NCI-H510A (cell line): ENCODE measurements at regions not wholly inside any gene's neighbourhood (a gene's known extent, or its start where the extent isn't known, plus 50 kb on each side); places are given as distances from the start of the nearest gene placed in this dataset.

ENCODE experiments used
- DNase-seq: peaks from one replicate; lab custom pipeline; 2025; lab: John Stamatoyannopoulos, UW

DNA sequence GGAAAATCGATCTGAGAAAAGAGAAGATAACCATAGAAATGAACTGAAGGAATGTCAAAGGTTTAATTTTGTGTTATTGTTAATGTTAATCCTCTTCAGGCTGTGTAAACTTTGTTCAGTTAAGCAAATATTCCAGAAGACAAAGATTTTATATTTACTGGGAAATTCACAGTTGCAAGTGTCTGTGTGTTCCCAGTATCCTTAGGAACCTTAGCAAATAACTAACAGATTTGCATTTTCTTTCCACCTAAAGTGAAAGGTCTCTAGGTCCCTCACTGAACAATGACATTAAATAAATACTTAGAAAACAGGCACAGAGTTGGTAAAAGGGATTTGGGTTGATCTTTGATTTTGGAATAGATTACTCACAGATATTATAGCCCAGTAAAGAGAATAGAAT lies 324.7 kb downstream of the C4orf33 start:
- no peak for DNase-seq

DNA sequence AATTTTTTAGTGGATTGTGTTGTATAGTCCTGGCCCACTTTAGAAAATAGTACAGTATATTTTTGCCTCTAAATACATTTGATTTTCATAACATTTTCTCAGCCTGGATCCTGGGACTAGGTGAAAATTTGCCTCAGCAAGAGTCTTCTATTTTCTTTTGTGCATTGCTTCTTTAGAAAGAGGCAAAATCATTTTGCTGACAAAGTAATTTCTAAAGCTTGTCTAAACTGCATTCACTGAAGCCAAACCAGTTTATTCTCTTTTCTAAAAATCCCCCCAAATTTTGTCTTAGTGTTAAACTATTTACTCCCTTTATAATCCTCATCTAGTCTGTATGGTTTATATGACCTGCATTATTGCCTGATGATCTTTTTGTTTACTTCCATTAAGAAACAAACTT lies 326.3 kb downstream of the C4orf33 start:
- no peak for DNase-seq

DNA sequence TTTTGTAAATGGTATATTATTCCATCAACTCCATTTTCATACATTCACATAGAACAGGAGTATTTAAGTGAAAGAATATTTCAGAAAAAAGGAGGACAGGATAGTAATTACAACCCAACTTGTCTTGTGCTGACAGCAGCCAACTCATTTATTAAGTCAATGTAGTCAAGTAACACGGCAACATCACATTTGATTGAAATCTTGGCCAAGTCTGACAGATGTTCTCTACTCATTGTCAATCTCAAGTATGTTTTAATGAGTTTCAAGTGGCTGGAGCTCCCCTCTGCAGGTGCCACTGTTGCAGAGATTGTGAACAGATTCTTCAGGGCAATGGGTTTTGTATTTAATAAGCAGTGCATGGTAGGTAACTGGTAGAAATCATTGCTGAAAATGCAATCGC lies 332.5 kb downstream of the C4orf33 start:
- peak; percentile 19 for DNase-seq

DNA sequence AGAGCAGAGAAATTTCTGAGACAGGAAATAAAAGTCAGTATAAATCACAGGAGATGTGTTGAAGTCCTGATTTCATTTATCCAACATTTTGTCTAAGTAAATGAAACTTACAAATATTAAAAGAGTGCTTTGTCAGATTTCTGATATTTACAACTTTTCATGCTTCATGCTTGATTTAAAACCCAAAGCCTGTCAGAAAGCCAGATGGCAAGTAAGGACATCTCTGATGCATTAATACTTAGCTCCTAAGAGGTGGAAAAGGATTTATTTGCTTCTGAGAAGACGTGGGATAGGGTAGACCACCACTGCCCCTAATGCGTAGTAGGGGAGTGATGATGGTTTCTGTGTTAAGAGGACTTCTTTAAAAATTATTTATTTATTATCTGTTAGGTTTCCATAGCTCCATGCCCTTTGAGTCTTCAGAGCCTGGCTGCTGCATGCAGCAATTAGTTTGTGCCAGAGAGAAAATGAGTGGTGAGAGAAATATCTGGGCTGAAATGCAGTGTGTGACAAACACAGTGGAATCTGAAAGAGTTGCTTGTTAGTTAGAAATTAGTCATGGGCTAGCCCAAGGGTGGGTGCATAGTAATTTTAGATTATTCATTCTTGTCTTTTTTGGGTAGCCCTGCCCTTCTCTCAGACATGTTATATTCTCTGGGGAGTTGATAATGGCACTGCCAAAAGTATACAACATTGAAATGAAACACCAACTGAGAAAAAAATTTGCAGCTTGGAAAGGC lies 333.8 kb downstream of the C4orf33 start:
- no peak for DNase-seq

DNA sequence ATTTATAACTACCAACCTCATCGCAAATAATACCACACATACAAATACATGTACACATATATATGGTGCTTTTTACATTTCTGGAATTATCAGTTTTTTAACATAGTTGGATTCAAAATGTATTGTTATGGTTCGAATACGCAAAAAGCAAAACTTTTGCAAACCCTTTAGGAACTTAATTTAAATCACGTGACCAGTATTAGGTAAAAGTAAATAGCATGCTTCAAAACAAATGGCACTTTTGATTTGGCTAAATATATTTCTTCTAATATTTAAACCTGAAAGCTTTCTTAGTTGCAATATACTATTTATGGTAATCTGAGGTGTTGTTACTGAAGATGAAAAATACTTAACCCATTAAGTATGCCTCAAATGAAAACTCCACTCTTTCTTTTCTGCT lies 341.4 kb downstream of the C4orf33 start:
- no peak for DNase-seq

DNA sequence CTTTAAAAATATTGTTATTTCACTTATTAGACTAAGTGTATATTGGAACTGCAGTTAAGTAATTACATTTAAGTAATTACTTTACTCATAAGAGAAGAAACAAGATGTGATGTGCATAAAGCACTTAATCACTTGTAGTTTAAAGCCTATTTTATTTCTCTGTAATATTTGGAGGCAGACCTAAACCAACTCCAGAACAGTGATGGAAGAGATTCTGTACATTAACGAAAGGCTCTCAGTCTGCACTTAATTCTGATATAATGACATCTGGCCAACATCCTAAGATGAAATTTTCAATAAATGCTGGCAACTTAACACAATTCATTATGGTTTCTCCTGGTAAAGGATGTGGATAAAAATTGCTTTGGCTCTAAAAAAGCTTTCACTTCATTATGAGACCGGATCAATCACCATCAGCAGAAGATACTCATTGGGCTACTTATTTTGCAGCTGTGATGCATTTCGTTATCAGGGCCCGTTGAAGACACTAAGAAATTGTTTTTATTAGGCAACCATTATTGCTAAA lies 342.6 kb downstream of the C4orf33 start:
- no peak for DNase-seq

DNA sequence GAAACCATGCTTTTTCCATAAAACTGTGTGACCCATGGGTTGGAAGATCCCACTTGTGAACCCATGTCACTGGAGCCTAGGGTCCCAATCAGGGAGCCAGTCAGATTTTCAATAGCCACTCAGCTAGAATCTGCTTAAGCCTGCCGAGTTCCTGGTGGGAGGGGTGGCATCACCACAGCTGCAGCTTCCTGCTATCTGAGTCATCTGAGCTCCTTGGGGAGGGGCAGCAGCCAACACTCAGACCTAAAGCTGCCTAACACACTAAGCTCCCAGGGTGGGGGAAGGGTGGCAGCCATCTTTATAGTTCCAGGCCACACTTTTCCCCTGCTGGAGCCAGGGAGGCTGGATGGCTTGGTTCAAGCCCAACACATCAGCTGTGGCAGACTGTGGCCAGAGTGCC lies 350.1 kb downstream of the C4orf33 start:
- no peak for DNase-seq

DNA sequence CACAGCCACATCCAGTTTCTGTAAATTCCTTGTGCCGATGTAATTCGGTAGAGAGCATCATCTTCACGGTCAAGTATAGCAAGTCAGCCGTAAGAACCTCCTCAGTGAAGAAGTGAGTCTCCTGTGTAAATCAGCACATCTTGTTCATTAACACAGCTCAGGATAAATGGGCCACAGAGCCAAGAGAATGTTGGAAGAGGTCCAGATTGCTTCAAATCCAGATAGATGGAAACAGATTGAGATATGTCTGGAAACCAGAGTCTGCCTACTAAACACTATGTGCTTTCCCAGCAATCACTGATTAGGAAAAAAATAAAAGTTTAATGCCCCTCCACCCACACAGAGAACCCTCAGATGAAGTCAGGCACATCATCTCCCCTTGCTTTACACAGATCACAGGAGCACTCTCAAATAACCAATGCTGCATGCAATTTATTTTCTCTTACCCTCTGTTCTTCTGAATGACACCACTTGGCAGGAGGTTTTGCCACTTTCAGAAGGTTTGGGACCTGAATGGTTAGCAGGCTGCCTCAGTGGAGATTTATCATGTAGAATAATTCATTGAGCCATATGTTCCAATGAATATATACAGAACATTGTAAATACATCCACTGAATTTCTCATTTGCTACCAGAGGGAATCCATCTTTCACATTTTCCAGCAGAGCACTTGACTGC lies 357.7 kb downstream of the C4orf33 start:
- no peak for DNase-seq

DNA sequence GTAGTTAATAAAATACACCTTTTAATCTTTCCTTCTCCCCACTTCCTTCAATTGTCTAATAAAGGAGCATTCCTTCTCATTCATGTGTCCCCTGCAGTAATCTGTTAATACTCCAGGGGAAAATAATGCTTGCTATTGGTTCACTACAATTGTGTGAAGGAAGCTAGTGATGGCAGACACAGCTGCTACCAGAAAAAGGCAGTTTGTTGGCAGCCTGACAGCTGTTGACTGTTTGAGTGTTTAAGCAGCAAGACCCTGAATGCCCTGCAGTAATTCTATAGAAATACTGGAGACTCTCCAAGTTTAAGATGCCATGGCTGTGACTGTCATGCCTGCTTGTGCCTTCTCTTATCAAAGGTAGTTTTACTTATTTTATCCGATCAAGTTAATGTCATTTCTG lies 359.5 kb downstream of the C4orf33 start:
- DNase-seq: peak; percentile 20

DNA sequence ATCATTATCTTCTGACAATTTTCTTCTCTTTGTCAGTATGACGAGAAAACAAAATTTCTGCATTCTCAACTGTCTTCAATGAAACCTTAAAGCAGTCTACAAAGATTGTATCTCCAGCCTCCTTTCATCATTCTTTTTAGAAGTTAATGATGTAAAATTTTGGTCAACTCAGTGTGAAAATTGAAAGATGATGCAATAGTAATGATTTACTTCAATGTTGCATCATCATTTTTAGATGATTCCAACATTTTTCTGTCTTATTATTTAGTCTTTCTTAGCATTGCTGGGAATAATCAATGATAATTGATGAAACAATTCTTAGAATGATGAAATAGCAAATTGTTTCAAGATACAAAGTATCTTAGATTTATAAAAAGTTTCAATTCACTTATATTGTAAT lies 372.7 kb downstream of the C4orf33 start:
- no peak for DNase-seq

DNA sequence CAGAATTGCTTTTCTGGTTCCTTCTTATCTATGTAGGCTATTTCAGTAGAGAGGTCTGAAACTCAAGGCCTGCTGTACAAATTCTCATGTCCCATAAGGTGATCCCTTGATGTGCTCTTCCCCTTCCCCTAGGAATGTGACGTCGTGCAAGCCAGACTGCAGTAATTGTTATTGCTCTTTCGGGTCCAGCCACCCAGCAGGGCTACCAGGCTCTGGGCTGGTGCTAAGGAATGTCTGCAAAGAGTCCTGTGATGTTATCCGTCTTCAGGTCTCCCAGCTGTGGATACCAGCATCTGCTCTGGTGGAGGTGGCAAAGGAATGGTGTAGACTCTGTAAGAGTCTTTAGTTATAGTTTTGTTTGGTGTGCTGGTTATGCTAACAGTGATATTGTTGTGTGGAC lies 378.7 kb downstream of the C4orf33 start:
- DNase-seq: no peak

DNA sequence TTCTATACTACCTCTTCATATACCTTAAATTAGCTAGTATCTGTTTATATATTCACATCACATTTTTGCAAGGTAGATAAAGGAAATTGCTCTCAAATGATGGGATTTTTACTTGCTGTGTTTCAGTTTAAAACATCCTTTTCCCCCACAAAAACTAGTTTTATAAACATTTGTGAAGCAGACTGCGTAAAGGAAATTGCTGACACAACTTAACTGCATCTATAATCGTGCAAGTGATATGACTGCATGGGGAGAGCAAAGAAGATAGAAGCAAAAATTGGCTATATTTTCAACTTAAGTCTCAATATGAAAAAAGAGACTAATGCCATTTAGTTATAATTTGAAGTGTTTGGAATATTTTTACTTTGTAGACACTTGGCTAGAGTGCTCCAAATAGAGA lies 385.2 kb downstream of the C4orf33 start:
- no peak for DNase-seq

DNA sequence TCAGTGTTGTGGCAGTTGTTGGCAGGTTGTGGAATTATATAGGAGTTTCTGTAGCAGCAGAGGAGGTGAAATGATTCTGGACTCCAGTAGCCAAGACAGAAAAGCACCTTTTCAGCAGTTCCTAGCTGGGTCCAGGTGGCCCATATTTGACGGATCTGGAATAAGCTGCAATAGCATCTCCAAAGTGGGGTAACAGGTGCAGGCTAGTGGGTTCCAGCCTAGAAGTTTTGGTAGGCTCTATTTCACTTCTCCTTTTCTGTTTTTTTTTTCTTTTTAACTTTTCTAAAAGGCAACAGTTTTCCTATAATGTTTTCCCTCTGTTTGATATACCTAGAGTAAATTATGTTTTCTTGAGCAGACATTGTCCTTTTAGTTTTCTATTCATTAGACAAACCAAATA lies 392.5 kb downstream of the C4orf33 start:
- no peak for DNase-seq

DNA sequence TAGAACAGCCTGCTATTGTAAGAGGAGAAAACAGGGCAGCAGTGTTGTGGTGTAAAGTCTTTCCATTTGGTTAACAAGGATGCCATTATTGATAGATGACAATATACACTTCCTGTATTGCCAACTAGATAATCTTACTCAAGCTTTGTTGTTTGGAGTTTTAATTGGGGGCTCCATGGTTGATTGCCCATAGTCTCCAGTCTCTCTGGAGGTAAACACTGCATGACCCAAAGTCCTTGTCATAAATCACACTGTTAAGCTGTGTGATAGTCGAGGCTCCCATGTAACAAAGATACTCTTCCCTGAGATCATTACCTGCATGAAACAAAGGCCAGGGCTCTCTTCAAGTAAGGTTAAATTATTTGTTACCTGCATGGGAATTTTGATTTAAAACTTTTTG lies 394.6 kb downstream of the C4orf33 start:
- no peak for DNase-seq

DNA sequence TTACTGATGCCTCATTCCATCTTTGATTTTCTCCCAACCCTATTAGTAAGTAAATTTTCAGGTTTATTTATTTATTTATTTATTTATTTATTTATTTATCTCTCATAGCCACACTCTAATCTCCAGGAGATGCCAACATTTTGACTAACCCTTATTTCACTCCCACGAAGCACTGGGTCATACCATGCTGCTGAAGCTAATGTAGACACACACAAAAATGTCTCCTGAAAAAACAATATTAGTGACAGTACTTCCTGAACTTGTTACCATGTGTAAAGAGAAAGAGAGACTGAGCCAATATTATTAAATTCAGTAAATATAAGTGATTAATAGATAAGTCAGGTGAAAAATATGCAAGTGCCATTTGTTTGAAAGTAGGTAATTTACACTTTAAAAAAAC lies 402.7 kb downstream of the C4orf33 start:
- no peak for DNase-seq

DNA sequence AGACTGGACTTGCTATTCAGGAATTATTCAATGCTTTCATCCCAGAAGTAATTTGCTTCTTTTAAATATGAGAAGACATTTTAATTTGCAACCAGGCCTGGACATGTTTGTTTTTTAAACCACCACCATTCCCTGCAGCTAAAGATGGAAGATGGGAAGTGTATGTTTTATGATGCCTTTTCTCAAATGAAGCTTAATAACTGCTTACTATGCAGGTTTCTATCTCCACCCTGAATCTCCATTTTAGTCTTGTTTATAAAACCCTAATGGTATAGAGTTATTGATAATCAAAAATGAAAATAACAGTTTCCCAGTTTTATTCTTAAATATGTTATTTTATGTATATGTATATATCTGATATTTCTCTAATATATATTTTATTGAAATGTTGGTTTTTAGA lies 418.9 kb downstream of the C4orf33 start:
- no peak for DNase-seq

DNA sequence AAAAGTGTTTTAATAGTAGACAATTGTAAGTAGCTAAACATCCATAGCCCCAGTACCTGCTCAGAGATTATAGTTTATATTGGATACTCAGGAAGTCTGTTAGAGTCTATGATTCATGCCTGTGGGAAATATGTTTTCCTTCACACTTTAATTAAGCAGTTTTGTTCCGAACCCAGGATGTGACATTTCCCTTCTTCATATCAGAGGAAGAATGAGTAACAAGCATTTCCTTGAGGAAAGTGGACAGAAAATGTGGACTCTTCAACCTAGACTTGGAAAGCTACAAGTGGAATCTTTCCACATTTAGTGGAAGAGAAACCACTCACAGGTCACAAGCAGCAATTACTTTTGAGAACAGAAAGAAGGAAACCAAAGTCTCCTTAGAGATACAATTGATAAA lies 419.4 kb downstream of the C4orf33 start:
- DNase-seq: no peak

DNA sequence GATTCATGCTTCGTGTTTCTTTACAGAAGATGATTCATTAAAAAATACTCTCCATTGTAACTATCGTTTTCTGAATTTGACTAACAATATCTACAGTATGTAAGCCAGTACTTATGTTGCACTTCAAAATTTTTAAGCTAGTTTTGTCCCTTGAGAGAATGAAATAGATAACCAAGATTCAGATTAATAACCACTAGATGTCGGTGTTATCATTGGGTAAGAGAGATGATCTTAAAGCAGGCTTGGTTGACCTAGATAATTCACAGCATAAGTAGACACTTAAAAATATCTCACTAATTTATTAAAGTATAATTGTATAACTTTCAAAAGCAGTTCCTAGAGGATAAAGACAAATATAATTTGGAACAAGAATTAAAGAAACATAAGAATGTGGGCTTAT lies 430.9 kb downstream of the C4orf33 start:
- DNase-seq: no peak

DNA sequence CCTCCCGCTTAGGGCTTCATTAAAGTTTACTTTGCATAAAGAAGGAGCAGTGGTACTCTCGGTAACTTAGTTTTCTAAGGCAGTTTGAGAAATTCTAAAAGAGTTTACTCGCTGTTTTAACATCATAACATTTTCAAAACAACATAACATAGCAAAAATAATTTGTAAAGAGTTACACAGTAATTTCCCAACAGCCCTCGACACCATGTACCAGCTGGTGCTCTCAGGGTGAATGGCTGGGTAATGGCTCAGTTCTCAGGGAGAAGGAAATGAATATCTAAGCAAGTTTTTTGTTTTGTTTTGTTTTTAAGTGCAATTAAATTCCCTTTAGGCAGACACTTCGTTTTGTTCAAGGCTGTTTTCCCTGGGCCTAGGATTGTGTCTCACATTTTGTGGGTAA lies 435.3 kb downstream of the C4orf33 start:
- DNase-seq: no peak

DNA sequence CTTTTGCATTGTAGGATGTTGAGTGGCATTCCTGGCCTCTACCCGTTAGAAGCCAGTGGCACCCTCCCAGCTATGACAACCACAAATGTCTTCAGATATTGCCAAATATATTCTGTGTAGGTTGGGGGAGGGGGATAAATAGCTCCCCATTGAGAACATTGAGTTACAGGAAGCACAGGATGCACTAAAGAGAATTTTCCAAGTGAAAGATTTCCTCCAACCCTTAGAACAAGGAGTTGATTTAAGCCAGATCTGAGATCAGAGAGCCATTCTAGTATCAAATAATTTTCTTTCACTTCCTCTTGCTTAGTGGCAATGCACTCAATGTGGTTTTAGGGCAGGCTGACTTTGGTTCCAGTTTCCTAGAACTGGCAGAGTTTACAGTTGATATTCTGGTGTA lies 436.6 kb downstream of the C4orf33 start:
- DNase-seq: no peak

DNA sequence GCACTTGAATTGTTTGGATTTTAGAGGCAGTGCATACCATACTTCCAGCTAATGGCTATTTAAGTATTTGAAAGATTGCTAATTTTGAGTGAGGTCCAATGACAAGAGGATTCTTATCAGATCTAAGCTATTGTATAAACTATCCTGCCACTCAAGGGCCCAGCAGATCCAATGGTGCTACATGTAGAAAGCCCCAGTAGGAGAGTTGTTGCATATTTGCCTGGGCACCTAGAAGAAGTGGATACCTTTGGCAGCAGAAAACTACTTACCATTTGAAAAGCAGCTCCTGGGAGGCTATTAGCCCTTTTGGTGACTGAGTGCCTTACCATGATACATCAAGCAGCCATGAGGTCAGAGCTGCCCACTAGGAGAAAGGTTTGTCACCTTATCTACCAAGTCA lies 447.3 kb downstream of the C4orf33 start:
- no peak for DNase-seq

DNA sequence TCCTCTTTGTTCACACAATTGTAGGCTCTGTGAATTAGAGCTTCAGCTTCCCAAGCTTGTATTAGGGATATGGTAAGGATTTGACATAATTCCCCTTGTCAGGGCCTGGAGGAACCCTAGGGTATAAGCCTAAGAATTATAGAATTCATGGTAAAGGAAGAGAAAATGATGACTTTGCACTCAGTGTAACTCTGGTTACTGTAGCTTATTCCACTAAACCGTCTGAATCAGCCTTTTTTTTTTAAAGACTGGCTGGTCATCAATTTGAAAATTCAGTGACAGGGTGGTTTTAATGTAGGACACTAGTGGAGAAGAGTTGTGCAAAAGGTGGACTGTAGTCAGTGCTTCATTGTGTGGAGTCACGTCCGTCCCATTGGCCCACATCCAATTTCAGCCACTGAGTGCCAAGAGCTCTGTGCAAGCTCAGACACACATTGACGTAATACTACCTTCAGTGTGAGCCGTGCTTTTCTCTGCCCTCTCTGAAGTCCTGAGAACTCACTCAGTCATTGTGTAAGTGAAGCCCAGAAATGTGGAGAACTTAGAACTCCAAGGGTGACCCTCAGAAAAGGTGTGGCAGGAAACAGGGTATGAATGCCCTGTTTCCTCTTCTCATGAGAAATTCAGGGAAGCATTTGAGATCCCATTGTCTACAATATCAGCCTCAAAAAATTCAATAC lies 449.8 kb downstream of the C4orf33 start:
- DNase-seq: no peak

DNA sequence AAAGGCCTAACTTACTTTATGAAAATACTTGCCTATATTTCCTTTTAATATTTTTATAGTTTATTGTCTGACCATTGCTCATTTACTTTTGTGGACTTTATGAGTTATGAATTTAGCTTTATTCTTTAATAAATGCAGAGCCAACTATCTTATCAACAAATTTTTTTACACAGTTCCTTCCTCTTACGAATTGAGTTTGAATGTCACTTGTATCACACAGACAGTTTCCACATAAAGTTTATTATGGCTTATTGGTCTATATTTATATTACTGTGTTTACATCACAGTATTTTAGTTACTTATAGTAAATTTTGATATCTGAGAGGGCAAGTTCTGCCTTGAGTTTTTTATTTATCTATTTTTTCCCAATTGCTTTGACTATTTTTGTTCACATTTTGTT lies 450.6 kb downstream of the C4orf33 start:
- DNase-seq: no peak
